NCI-H82 treated with DMSO at 0.1 percent for 48 hours (cell line): ENCODE measurements at regions not wholly inside any gene's neighbourhood (a gene's known extent, or its start where the extent isn't known, plus 50 kb on each side); places are given as distances from the start of the nearest gene placed in this dataset.

ENCODE experiments used
- DNase-seq: peaks from one replicate; lab custom pipeline; 2025; ENCODE audit not compliant: unreplicated experiment; lab: John Stamatoyannopoulos, UW

DNA sequence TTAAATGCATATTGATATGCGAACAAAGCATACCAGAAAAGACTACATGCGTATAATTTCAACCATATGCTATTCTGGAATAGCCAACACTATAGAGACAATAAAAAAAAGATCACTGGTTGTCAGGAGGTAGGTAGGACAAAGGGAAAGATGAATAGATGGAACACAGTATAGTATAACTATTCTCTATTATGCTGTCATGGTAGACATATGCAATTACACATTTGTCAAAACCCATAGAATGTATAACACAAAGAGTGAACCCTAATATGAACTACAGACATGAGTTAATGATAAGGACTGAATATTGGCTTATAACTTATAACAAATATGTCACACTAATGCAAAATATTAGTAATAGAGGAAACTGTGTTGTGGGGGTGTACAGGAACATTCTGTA lies 460.8 kb downstream of the TAF11L14 start:
- DNase-seq = no peak

DNA sequence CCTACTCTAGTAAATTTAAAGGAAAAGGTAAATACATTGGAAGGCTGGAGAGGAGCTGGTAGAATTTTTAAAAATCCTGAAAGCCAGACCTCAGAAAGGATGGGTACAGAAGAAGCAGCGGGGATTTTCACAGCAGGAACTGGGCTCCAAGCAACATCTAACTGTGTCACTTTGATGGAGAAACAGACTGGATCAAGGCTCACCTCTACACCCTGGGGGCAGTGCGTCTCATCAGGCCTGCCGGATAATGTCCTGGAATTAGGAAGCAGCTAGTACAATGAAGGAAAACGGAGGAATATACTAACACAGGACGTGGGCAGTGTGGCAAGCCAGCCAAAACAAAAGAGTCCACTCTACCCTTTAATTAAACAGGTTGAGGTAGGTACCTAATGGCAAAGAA lies 463.6 kb downstream of the TAF11L14 start:
- DNase-seq = no peak

DNA sequence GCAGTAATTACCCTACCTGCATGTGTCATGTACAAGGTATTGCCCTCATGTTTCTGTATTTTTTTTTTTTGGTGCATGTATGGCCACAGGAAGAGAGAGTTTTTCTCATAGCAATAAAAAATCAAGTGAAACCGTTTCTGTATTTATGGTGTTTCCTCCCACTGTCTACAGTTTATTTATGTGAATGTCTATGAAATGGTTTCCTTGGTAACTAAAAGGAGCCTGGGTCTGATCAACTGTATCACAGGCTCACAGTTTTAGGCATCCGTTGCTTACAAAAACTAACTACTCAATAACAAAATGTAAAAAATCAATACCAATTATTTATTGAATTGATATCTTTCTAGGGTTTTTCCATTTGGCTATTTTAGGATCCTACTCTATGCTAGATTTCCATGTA lies 464.4 kb downstream of the TAF11L14 start:
- no peak for DNase-seq

DNA sequence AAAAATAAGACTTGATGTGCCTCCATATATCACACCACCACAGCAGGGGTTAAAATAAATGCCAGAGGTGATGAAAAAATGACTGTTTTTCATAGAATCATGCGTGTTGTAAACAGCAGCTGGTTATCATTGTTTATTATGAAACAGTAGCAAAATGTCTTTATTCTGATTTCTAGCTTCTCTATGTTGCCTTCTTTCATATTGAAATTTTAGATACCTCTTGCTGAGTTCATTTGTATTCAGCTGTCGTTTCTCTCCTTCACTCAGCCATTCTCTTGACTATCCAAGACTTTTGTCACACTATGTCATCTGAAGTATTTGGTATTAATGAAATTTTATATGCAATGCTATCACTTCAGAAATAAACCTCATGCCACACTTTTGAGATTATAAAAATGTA lies 465.0 kb downstream of the TAF11L14 start:
- no peak for DNase-seq

DNA sequence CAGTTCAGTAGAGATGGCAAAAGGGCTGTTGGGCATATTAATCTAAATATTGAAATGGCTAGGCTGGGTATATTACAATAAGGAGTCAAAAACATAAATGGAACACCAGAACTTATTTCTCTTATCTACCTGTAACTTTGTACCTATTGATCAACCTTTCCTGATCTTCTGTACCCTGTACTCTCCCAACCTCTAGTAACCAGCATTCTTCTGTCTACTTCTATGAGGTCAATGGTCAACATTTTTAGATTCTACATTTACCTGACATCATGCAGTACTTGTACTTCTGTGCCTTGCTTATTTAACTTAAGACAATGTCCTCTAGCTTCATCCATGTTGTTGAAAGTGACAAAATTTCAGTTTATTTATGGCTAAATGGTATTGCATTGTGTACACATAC lies 467.3 kb downstream of the TAF11L14 start:
- DNase-seq = no peak

DNA sequence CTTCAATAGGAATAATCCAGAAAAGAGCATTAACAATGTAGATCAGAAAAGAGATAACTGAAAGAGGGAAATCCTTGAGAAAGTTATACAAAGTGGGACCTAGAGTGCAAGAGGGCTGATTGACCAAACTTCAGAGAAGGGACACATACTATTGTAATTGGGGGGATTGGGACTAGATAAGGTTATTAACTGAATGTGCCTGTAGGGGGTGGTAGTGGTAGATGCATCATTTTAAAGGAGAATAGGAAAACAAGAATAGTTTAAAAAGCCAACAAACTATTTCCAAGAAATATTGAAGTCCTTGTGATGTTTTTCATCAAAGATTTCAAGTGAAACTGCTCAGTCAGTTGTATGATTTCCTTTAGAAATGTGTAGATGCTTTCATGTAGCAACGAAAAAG lies 468.5 kb downstream of the TAF11L14 start:
- DNase-seq = no peak

DNA sequence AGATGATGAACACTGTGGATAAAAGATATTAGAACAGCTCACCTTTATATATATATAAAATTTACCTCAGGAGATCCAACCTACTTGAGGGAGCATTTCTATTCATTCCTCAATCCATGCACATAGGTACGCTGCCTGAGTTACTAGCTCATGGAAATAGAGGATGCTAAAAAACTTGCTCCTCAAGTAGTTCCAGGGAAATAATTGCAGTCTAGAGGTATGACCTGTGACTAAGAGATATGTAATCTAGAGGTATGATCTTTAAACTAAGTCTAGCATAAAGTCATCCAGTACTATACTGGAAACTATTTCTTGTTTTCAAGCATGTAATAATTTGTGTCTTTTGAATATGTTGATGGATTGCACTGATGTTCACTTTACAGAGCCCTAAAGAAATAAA lies 471.2 kb downstream of the TAF11L14 start:
- no peak for DNase-seq

DNA sequence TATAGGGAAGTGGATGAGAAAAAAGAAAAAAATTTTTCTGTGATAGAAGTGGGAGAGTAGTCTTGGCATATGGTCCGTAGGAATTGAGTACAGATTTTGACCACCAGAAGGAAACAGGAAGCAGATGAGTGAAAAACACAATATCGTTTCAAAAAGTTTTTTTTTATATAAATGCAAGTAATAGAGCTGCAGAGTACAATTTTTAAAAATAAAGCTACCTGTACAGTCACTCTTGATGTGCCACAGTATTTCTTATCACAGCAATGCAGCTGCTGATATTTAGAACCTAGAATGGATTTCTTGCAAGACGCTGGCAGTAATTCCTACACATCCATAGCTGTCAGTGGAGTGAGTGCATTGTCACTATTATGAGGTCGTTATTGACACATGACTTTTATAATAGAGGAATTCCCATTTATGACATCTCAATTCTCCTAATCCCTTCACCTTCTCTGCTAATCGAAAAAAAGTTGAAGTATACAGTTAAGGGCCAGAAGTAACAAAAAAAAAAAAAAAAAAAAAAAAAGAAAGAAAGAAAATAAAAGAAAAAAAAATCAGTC lies 477.7 kb downstream of the TAF11L14 start:
- no peak for DNase-seq

DNA sequence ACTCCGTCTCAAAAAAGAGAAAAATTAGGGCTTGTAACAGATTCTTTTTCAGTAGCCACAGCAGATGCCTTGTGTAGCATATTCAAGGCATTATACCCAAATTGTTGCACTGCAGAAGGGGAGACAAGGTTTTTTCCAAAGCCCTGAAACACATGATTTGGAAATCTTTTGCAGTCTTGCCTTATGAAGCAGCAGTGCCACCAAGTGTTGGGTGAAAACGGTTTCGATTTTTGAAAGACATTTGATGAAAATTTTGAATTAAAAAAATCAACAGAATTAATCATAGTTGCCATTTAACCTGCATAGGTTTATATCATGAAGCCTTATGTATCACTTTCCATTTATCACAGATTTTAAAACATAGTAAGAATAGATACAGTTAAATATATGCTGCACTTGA lies 479.5 kb downstream of the TAF11L14 start:
- no peak for DNase-seq

DNA sequence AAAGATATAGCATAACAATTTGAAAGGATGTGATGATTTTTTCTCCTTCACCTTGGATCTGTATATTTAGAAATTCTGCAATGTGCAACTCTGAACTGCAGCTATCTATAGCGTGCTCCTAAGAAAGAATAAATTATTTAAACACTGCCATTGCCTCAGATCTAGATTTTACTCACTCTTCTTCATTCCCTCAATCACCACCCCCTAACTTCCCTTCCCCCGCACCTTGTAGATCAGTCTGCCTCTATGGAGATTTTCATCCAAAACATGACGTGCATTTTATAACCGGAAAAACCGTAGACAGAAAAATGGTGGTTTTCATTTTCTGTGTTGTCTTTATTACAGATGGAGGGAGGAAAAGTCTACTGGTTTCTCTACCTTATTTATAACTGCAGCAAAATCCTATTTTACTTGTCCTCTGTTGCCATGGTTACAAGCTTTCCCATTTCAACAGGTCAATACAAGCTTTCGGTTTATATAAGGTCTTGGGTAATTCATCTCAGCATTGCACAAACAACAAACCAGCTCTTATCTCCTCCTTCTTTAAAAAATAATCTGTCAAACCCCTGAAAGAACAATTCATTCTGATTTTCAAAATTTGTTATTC lies 480.0 kb downstream of the TAF11L14 start:
- no peak for DNase-seq

DNA sequence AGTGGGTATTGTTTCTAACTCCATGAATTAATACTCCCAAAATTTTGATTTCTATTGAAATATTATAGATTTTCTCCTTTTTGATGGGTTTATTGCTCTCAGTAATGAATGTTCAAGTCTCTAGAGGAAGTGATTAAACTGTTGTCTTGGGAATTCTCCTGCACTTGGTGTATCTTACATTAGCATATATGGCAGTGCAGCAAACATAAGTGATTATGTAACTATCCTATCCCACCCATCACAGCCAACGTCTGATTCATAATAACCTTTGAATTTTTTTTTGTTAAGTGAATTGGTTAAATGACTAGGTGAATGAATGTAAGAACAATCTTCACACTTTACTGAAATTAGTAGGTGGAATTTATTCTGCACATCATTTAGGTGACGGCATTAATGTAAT lies 483.7 kb downstream of the TAF11L14 start:
- no peak for DNase-seq

DNA sequence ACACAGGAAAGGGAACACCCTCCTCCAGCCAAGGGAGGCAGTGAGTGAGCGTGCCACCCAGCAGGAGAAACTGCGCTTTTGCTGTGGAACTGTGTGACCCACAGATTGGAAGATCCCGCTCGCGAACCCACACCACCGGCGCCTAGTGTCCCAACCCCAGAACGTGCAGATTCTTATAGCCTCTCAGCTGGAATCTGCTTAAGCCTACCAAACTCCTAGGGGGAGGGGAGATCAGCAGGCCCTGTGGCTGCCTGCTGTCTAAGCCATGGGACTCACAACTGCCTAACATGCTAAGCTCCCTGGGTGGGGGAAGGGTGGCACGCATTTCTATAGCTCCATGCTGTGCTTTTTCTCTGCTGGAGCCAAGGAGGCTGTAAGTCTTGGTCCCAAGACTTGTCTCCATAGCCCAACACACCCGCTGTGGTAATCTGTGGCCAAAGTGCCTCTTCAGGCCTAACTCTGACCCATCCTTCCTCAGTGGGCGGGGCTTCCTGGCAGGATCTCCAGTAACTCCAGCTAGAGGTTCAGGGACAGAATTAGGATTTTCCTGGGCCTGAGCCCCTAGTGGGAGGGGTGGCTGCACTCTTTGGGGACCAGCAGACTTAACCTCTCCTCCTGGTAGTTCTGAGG lies 485.0 kb downstream of the TAF11L14 start:
- DNase-seq = peak; percentile 27

DNA sequence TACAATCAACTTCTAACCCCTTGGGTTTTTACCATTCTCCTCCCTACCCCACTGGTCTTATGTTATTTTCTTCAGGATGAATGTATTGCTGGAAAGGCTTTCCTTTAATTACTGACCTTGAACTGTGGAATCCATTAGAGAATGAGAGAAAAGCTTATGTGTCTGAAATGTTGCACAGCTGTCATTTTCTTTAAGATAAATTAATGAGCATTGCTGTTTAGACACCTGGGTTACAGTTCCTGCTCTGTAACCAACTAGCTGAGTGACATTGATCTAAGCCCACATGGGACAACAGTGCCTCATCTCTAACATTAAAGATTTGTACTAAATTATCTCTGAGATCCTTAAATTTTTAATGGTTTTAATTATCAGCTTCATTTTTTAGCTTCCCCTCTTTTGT lies 507.0 kb downstream of the TAF11L14 start:
- DNase-seq = no peak

DNA sequence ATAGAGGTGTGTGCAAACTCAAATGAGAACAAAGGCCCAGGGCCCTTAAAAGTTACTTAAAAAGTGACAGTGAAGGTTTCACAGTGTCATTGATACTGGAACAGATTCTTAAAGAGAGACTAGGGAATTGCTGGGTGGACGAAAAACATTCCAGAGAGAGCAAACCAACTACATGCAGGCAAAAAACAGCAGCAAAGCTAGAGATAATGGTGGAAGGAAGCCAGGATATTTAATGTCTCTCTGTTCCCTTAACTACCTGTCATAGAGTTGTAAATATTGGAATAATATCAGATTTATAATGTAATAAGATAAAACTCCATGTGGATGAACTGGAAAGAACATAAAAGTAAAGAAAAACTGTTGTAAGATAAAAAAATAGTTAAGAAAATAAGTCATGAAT lies 508.6 kb downstream of the TAF11L14 start:
- no peak for DNase-seq

DNA sequence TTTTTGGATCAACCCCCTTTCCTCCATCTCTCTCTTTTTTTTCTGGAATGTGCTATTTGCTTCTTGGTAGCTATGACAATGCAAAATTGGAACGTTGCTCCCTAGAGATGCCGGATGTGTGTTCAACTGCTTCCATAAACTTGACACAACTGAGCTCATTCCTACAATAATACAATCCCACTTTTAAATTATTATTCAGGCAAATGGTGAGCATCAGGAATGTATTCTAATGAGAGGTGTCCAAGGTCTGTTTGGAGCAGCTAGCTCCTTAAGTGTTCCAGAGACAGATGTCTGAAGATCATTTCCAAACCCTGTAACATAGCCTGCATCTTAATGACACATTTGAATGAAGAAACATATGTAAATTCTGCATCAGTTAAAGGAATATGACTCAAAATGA lies 518.4 kb downstream of the TAF11L14 start:
- no peak for DNase-seq

DNA sequence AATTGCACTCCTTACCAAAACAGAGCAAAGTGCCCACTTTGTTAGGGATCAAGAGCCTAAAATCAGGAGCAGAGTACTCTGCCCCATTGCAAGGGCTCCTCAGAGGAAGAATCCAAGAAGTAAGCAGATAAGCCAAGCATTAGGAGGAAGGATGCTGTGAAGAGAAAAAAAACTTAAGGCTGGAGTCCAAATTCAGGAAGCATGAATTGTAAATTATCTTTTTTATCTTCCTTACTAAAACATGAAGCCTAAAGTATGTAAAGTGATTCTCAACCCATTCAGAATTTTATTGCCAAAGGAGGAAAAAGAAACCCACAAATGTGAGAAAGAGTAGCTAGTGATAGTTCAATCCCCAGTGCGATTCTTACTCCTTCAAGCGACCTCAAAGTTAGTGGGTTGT lies 523.9 kb downstream of the TAF11L14 start:
- no peak for DNase-seq

DNA sequence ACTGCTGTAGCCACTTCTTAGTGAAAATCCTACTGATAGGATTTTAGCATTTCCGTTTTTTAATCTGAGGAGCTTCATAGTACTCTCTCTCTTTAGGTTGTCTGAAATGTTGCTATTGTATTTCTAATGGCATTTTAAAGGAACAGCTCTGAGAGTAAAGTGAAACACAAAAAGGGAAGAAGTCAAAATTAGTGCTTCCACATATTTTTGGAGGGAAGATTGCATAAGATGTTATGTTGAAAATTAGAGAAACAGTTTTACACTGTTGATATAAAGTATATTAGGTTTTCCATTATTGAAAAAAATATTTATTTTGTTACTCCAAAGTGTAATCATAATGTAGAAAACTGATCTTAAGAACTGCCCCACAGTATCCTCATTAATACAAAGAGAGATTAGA lies 525.1 kb downstream of the TAF11L14 start:
- no peak for DNase-seq

DNA sequence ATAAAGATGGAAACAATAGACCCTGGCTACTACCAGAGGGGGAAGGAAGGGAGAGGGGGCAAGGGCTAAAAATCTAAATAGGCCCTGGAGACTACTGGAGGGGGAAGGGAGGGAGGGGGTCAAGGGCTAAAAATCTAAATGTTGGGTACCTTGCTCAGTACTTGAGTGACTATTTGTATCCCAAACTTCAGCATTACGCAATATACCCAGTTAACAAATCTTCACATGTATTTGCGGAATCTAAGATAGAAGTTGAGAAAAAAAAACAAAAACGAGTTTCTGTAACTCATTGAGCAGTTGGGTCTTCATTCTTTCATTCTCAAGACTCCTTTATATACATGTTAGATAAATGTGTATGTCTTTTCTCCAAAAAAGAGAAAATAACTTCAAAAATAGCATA lies 537.4 kb downstream of the TAF11L14 start:
- DNase-seq = no peak

DNA sequence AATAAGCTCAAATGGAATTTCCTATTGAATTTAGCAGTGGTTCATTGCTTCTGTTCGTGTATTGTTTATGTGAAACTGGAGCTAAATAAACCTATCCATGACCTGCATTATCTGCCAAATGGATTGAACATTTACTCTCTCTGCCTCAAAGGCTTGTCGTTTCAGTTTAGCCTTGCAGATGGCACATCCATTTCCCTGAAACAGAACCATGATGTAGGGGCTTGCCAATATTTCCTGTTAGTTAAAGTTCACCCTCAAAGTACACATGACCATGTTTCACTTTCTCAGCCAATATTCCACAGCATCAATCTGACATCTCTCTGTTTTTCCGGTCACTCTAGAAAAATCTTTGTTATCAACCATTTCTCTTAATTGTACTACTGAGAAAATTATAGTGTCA lies 545.3 kb downstream of the TAF11L14 start:
- no peak for DNase-seq

DNA sequence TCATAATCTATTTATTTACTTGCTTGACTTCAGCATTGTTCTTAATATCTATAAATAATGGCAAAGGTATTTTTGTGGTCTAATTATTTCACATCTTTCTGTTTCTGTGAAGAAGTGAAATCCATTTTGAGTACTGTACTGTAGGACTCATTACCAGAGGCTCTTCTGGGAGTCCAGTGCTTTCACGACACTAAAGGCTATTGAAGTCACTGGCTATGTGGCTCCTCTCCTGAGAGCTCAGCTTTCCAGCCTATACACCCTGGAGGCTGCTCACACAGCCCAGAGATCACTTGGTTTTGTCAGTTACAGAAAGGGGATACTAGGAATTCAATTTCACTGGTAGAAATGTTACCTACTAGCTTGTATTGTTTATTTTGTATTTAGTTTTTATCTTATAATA lies 547.3 kb downstream of the TAF11L14 start:
- DNase-seq = no peak

DNA sequence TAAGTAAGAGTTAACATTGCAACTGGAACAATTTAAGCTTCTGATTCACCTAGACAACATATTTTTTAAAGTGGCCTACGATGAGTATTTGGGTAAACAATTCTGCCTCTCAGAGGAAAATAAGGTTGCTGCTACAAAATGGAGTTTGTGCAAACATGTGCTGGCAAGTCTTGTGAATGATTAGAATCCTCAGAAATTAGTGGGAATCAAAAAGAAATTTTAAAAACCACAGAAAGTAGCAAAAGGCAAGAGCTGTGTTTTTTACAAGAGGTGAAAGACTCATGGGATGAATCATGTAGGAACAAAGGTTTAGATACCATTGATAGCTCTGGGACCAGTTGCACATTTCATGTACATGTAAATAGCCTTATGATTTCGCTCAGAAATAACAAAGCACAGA lies 561.6 kb downstream of the TAF11L14 start:
- no peak for DNase-seq

DNA sequence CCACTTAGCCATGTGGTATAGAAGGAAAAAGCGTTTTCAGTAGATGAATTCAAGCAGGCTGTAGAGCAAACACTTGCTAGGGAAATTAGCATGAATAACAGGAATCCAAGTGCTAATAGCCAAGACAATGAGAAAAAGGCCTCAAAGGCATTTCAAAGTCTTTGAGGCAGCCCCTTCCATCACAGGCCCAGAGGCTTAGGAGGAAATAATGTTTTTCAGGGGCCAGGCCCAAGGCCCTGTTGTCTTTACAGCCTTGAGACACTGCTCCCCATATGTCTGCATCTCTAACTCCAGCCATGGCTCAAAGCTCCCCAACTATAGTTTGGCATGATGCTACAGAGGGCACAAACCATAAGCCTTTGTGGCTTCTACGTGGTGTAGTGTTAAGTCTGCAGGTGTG lies 563.5 kb downstream of the TAF11L14 start:
- no peak for DNase-seq

DNA sequence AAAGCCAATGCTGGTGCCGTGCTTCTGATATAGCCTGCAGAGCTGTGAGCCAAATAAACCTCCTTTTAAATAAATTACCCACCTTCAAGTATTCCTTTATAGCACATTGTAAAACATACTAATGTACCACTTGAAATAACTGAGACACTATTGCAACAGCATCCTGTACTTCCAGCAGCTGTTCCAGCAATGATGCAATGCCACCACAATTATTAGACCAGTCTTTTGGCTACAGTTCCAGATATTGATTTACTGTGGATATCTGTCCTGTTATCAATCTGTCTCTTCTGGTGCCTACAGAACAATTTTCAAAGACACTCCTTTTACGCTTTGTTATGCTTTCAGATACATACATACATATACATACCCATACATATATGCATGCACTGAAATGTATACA lies 567.9 kb downstream of the TAF11L14 start:
- no peak for DNase-seq
